LNCaP clone FGC (cell line): ENCODE measurements at regions not wholly inside any gene's neighbourhood (a gene's known extent, or its start where the extent isn't known, plus 50 kb on each side); places are given as distances from the start of the nearest gene placed in this dataset.
"Not testable (repeated sequence)": the region's sequence is repeated elsewhere in the genome, so short reads cannot be mapped to it uniquely, and the experiment has no call there.

Source experiments
- DNase-seq: peaks from one replicate; pipeline ENCODE4 v3.0.0-alpha.2; 2011; ENCODE audit warnings: low read depth
- H3K4me3 ChIP-seq: 2 replicates; pipeline ENCODE4 v1.5.1; 2011; ENCODE audit warnings: mild to moderate bottlenecking, low read depth, low read length, control low read depth
- TF ChIP-seq, protein P1 (sequence below): IDR thresholded peaks from 2 replicates; pipeline ENCODE4 v1.5.1; 2012; ENCODE audit warnings: mild to moderate bottlenecking; ENCODE audit not compliant: control insufficient read depth, insufficient read depth; ENCODE audit errors: extremely low read depth

DNA sequence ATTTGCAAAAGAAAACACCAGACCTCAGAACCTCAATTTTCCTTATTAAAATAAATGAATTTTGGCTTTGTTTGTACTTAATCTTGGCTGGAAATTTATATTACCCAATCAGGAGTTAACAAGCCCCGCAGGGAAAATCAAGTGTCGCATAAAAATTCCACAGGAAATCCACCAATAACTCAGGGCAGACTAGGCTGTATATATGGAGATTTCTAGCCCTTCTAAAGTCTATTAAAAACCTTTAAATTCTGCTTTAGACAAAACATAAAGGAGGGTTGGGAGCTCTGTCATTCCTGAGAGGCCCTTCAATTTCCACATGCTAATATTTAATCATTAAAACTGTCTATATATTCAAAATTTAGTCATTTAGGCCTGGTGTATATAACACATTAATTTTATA, 434.7 kb downstream of the CDH11 start:
- H3K4me3 ChIP-seq: no peak overlapping the region
- TF ChIP-seq, protein P1, sequence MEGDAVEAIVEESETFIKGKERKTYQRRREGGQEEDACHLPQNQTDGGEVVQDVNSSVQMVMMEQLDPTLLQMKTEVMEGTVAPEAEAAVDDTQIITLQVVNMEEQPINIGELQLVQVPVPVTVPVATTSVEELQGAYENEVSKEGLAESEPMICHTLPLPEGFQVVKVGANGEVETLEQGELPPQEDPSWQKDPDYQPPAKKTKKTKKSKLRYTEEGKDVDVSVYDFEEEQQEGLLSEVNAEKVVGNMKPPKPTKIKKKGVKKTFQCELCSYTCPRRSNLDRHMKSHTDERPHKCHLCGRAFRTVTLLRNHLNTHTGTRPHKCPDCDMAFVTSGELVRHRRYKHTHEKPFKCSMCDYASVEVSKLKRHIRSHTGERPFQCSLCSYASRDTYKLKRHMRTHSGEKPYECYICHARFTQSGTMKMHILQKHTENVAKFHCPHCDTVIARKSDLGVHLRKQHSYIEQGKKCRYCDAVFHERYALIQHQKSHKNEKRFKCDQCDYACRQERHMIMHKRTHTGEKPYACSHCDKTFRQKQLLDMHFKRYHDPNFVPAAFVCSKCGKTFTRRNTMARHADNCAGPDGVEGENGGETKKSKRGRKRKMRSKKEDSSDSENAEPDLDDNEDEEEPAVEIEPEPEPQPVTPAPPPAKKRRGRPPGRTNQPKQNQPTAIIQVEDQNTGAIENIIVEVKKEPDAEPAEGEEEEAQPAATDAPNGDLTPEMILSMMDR: no peak
- DNase-seq: no peak

DNA sequence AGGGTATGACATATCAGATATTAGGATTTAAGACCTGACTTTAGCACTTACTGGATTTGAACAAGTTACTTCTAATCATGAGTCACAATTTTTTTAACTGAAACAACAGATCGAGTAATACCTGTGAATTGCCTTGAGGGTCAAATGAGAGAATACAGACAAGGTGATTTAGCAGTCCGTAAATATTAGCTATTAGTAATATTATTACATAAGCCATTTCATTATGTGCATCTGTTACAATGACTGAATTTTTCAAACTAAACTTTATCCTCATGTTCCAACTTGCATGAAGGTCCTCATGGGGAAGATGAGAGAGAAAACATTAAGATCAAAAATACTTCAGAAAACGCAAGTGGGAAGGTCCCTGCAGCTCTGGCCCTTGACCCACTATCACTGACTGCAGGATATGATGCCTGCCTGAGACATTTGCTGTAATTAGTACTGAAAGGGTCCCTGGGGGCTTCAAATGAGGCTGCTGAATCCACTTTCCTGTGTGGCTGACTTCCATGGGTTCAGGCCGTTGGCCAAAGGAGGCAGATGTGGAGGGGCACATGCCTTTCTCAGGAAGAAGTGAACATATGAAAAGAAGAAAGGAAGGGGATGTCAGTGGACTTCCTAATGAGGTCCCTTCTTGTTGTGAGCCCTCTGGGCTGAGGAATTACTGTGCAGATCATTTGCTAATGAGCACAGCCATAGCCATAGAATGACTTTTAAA, 441.7 kb downstream of the CDH11 start:
- H3K4me3 ChIP-seq: no peak overlapping the region
- DNase-seq: no peak
- TF ChIP-seq, protein P1: no peak

DNA sequence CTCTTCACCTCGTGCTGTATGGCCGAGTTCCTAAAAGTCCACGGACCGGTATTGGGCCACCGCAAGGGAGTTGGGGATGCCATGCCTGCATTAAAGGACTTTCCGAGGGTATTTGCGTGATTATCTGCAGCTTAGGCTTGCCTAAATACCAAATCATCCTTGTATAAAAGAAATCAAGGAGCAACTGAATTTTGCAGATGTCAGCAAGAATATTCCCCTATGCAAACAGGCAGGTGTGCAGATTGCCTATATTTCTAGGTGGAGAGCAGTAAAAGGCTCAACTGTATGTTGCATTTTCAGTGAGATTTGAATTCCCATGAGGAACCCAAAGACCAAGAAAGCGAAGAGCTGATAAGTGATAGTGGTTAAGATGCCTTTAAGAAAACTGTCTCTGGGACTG, 452.3 kb downstream of the CDH11 start:
- no peak for DNase-seq
- TF ChIP-seq, protein P1: no peak
- H3K4me3 ChIP-seq: peak overlapping the region; percentile 35

DNA sequence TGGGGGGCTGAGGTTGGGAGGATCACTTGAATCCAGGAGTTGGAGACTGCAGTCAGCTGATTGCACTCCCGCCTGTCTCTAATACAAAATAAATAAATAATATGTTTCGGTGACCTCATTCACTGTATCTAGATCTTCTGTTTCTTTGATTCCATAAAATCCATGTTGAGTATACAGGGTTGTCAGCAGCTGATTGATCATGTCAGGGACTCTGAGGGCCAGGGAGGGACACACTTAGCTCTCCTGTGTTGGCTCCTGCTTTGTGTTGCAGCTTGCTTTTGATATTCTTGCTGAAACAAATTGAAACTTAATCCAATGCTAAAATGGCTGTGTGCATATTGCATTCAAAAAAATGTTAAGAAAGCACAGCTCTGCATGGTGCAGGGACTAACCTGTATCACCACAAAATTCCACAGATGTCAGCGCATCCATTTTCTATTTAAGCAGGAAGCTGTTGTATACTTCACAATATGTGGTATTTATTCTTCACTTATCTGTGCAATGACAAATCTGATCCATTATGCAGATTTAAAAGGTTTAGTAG, 454.5 kb downstream of the CDH11 start:
- TF ChIP-seq, protein P1: no peak
- no peak overlapping the region for H3K4me3 ChIP-seq
- DNase-seq: no peak

DNA sequence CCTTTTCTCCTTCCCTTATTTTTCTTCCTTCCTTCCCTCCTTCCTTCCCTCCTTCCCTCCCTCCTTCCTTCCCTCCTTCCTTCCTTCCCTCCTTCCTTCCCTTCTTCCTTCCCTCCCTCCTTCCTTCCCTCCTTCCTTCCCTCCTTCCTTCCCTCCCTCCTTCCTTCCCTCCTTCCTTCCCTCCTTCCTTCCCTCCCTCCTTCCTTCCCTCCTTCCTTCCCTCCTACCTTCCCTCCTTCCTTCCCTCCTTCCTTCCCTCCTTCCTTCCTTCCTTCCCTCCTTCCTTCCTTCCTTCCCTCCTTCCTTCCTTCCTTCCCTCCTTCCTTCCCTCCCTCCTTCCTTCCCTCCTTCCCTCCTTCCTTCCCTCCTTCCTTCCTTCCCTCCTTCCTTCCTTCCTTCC, 459.6 kb downstream of the CDH11 start:
- DNase-seq, H3K4me3 ChIP-seq: not testable (repeated sequence)

DNA sequence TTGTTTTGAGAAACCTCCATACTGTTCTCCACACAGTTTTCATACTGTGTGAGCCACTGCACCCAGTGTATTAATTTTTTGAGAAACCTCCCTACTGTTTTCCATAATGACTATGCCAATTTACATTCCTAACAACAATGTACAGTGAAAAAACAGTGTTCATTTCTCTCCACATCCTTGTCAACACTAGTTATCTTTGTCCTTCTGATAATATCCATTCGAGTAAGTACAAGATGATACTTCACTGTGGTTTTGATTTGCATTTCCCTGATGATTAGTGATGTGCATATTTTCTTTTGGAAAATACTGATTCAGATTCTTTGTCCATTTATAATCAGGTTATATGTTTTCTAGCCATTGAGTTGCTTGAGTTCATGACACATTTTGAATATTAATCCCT, 462.0 kb downstream of the CDH11 start:
- no peak for DNase-seq
- TF ChIP-seq, protein P1: no peak
- no peak overlapping the region for H3K4me3 ChIP-seq

DNA sequence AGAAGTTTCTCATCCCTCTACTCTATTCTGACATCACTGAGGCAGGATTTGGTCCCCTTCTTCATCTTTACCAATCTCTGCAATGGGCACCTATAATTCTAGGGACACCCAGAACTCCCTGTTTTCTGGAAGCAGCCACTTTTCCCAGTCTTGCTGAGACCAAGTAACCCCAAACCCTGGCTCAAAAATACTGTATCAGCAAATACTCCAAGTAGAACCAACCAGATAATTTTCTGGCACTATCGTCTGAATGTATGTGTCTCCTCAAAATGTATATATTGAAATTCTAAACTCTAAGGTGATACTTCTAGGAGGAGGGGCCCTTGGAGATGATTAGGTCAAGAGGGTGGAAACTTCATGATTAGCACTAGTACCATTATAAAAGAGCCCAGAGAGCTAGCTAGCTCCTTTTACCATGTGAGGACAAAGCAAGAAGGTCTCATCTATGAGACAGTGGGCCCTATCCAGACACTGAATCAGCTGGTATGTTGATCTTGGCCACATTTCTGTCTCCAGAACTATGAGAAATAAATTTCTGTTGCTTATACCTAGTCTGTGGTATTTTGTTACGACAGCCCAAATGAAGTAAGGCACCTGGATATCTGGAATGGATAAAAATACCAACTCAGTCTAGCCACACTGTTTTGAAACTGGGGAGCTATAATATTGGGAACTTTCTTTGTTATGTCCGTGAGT, 464.4 kb downstream of the CDH11 start:
- TF ChIP-seq, protein P1: no peak
- no peak overlapping the region for H3K4me3 ChIP-seq
- no peak for DNase-seq
